K562 (cell line): ENCODE measurements at regions not wholly inside any gene's neighbourhood (a gene's known extent, or its start where the extent isn't known, plus 50 kb on each side); places are given as distances from the start of the nearest gene placed in this dataset.

Source experiments
- ATAC-seq: fragments of 200-7000 bp; cut with Tn5 transposase; 3 replicates; pipeline ENCODE4 v1.9.1; 2020; ENCODE audit warnings: moderate library complexity
- BruUV-seq: library from RNA; stranded (reverse); fragments of 400-500 nt; replicated peaks from 2 replicates; lab custom pipeline; 2021; lab: Mats Ljungman, UMichigan
- CTCF ChIA-PET: fragments of 300-600 bp; formaldehyde crosslinking; extraction: SDS; loops from one replicate; lab custom pipeline; 2021; ENCODE audit warnings: low intra/inter-chr PET ratio; lab: Yijun Ruan, JAX
- POLR2A ChIA-PET: fragments of 300-600, 350-650 bp; sonication (Branson Sonifier 250); formaldehyde crosslinking; extraction: SDS; loops from one replicate; lab custom pipeline; 2021; ENCODE audit warnings: antibody characterized with exemption, inconsistent platforms; lab: Yijun Ruan, JAX
- DNase-seq, 4 experiments: peaks; one replicate each; pipeline versions ENCODE4 v3.0.0 to v3.0.0-alpha.2; 2011 to 2018; ENCODE audit warnings: low spot score in 3 of 4, mixed read lengths in 3 of 4; ENCODE audit errors: extremely low read depth in 1 of 4
- FAIRE-seq: peaks from 2 replicates; lab custom pipeline; 2011; peaks lifted over from hg19 to GRCh38; lab: Jason Lieb, UNC
- H2AFZ ChIP-seq: 2 replicates; pipeline ENCODE4 v1.6.0; 2011; ENCODE audit warnings: low read depth, low read length, control low read depth, inconsistent platforms
- H3K27ac ChIP-seq: fragments of 200-600 bp; 3 replicates; pipeline ENCODE4 v1.8.0; 2011; ENCODE audit warnings: low read depth, mild to moderate bottlenecking, control low read depth, inconsistent platforms, low read length, moderate library complexity, mixed read lengths; ENCODE audit errors: extremely low read depth
- H3K27me3 ChIP-seq, 2 experiments: fragments of 300-600 bp in 1 of 2; 2 replicates in 1 of 2; 3 replicates in 1 of 2; pipeline versions ENCODE4 v1.6.0 to v1.8.0; 2011; ENCODE audit warnings: inconsistent platforms in 2 of 2, low read length in 2 of 2, mild to moderate bottlenecking in 1 of 2, mixed read lengths in 1 of 2, moderate library complexity in 1 of 2; ENCODE audit not compliant: control insufficient read depth in 2 of 2, insufficient read depth in 2 of 2
- H3K36me3 ChIP-seq: fragments of 300-600 bp; 3 replicates; pipeline ENCODE4 v1.8.0; 2011; ENCODE audit warnings: mild to moderate bottlenecking, low read length, inconsistent platforms; ENCODE audit not compliant: control insufficient read depth, insufficient read depth
- H3K4me1 ChIP-seq, 2 experiments: fragments of 200-600 bp in 1 of 2; replicated peaks in 1 of 2; 2 replicates in 1 of 2; 3 replicates in 1 of 2; pipeline versions ENCODE4 v1.5.1 to v1.8.0; 2011; ENCODE audit warnings: inconsistent platforms in 2 of 2, low read length in 2 of 2, mild to moderate bottlenecking in 1 of 2, mixed read lengths in 1 of 2, moderate library complexity in 1 of 2; ENCODE audit not compliant: control insufficient read depth in 2 of 2, insufficient read depth in 2 of 2
- H3K4me2 ChIP-seq: 2 replicates; pipeline ENCODE4 v1.6.1; 2011; ENCODE audit warnings: low read length, control low read depth, inconsistent platforms, mixed read lengths; ENCODE audit not compliant: insufficient read depth
- H3K4me3 ChIP-seq: fragments of 200-600 bp; sonication (generic), shearing (Covaris generic); 2 replicates; pipeline ENCODE4 v1.5.1; 2016; ENCODE audit warnings: control low read depth, inconsistent platforms
- H3K79me2 ChIP-seq: fragments of 200-600 bp; 3 replicates; pipeline ENCODE4 v1.8.0; 2011; ENCODE audit warnings: low read length, inconsistent platforms; ENCODE audit not compliant: control insufficient read depth, insufficient read depth
- H3K9ac ChIP-seq, 2 experiments: 2 replicates each; pipeline versions ENCODE4 v1.6.0 to v1.6.1; 2011; ENCODE audit warnings: low read depth in 2 of 2, low read length in 2 of 2, control low read depth in 1 of 2, inconsistent platforms in 1 of 2, mild to moderate bottlenecking in 1 of 2, mixed read lengths in 1 of 2; ENCODE audit not compliant: insufficient read depth in 1 of 2
- H3K9me1 ChIP-seq: one replicate; pipeline ENCODE4 v1.6.0; 2011; ENCODE audit warnings: inconsistent platforms, mild to moderate bottlenecking, low read length, moderate library complexity; ENCODE audit not compliant: control insufficient read depth, insufficient read depth
- H3K9me3 ChIP-seq: replicated peaks from 2 replicates; pipeline ENCODE4 v1.5.1; 2011; ENCODE audit warnings: low read depth, low read length, inconsistent platforms; ENCODE audit not compliant: control insufficient read depth, insufficient read depth
- H4K20me1 ChIP-seq: replicated peaks from 2 replicates; pipeline ENCODE4 v1.6.1; 2011; ENCODE audit warnings: low read length, inconsistent platforms, mixed read lengths; ENCODE audit not compliant: control insufficient read depth, insufficient read depth
- MAFG ChIP-seq: fragments of 450-650 bp; conservative IDR thresholded peaks from 2 replicates; pipeline ENCODE4 v1.6.1; 2016; ENCODE audit warnings: missing genetic modification characterization, missing compliant biosample characterization
- MECOM ChIP-seq: fragments of 250-450 bp; sonication (Bioruptor Pico); IDR thresholded peaks from 2 replicates; pipeline ENCODE4 v1.8.0; 2022; ENCODE audit warnings: inconsistent platforms
- NFE2 ChIP-seq: IDR thresholded peaks from 2 replicates; pipeline ENCODE4 v1.6.1; 2014; ENCODE audit warnings: antibody characterized with exemption, low read depth
- RBBP5 ChIP-seq: fragments of 200-600 bp; sonication (generic); IDR thresholded peaks from 2 replicates; pipeline ENCODE4 v1.6.1; 2012; ENCODE audit warnings: borderline replicate concordance, mild to moderate bottlenecking, low read length, control low read depth, inconsistent platforms; ENCODE audit not compliant: insufficient read depth, poor library complexity, severe bottlenecking
- RBM34 ChIP-seq: fragments of 200-400 bp; formaldehyde crosslinking; IDR thresholded peaks from 2 replicates; pipeline ENCODE4 v1.6.1; 2018; ENCODE audit warnings: low read length, borderline replicate concordance; ENCODE audit not compliant: insufficient read depth
- RNF219 ChIP-seq: fragments of 250-450 bp; sonication (Bioruptor Pico); IDR thresholded peaks from 2 replicates; pipeline ENCODE4 v1.5.0; 2022; ENCODE audit warnings: mild to moderate bottlenecking
- SNRNP70 ChIP-seq: fragments of 200-400 bp; formaldehyde crosslinking; optimal IDR thresholded peaks from 2 replicates; pipeline ENCODE3; 2017; ENCODE audit warnings: low read depth, low read length
- SOX6 ChIP-seq: fragments of 450-650 bp; IDR thresholded peaks from 2 replicates; pipeline ENCODE4 v1.6.1; 2014; ENCODE audit warnings: mild to moderate bottlenecking
- TBL1XR1 ChIP-seq, 2 experiments: IDR thresholded peaks; 2 replicates each; pipeline ENCODE4 v1.6.1; 2012; ENCODE audit warnings: improper control_type of control experiment in 2 of 2, low read length in 2 of 2, mild to moderate bottlenecking in 1 of 2
- ZBTB1 ChIP-seq: sonication (generic); formaldehyde crosslinking; IDR thresholded peaks from 2 replicates; pipeline ENCODE4 v1.8.1; 2023; ENCODE audit warnings: missing genetic modification reagents, low read depth, mild to moderate bottlenecking, borderline replicate concordance
- ZNF174 ChIP-seq: fragments of 250-450 bp; sonication (Bioruptor Pico); IDR thresholded peaks from 2 replicates; pipeline ENCODE4 v1.4.0; 2020; ENCODE audit warnings: mild to moderate bottlenecking
- ZNF507 ChIP-seq: conservative IDR thresholded peaks from 2 replicates; pipeline ENCODE4 v1.6.1; 2017; ENCODE audit warnings: missing genetic modification characterization, missing compliant biosample characterization
- ZNF778 ChIP-seq: fragments of 450-650 bp; formaldehyde crosslinking; IDR thresholded peaks from 2 replicates; pipeline ENCODE4 v1.4.0; 2020; ENCODE audit warnings: mild to moderate bottlenecking, moderate library complexity
- WGBS: fragments of 100-300 bp; shearing (Covaris generic); methylation state at CpG from one replicate; pipeline ENCODE4 v1.1.6; 2016; ENCODE audit warnings: low coverage, mixed read lengths; ENCODE audit not compliant: insufficient coverage; ENCODE audit errors: missing lambda C conversion rate; 5-methylcytosine and 5-hydroxymethylcytosine counted together
- in situ Hi-C: fragments of 300-500 bp; cut with MboI; formaldehyde crosslinking; loops from 4 replicates; pipeline ENCODE4 v1.15.0; 2018; ENCODE audit warnings: inconsistent platforms, mixed read lengths
- intact Hi-C: fragments of 100-400 bp; cut with micrococcal nuclease; formaldehyde crosslinking; loops from 2 replicates; pipeline ENCODE4 v1.14.2; 2022
- TF ChIP-seq, protein P1 (sequence below): fragments of 450-650 bp; IDR thresholded peaks from 2 replicates; pipeline ENCODE4 v1.6.1; 2017; ENCODE audit warnings: antibody characterized with exemption

DNA sequence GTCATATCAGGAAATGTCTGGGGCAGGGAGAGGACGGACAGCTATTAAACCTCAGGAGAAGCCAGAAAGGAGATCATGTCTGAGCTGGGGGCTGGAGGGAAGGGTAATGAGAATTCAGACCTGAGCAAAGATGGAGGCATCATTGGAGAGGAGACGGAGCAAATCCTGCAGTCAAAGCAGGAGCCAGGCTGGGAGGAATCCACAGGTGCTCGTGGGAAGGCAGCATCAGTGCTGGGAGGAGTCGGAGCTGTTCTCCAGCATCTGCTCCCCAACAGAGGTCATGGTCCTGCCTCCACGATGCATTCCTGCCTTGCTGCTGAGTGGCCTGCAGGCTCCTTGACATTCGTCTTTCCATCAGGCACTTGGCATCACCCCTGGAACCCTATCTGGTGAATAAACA, 148.3 kb upstream of the RAB4A start:
- Histone ChIP-seq H3K4me1 (peaks cover 4 to 5% of the 10 kb centered on the region in 2 experiments; a peak in 2 of 5 replicates), H3K4me3 (no peak overlapping the region), H3K27ac (no peak overlapping the region), H3K9ac (no peak overlapping the region), H3K36me3 (no peaks in the 10 kb centered on the region), H3K9me1 (no peaks in the 10 kb centered on the region), H3K9me3 (no peaks in the 10 kb centered on the region), H2AFZ (no peak overlapping the region), H3K79me2 (no peaks in the 10 kb centered on the region), H3K4me2 (no peak overlapping the region), H4K20me1 (no peaks in the 10 kb centered on the region), H3K27me3 (peaks cover 14 to 65% of the 10 kb centered on the region in 2 experiments)
- CTCF ChIA-PET, result no interaction called here
- ATAC-seq (no peak), DNase-seq (no peak), FAIRE-seq (no peak)
- POLR2A ChIA-PET, result interaction anchor here (0.7 kb wide), 1 partner anchor 30 kb away, joined by 3 read pairs; no protein-coding TSS in a partner anchor
- TF ChIP-seq MAFG (tag), result no peak
- no peak for TF ChIP-seq SOX6
- TF ChIP-seq ZNF174 (CRISPR knock-in tag), result no peak
- no peak for TF ChIP-seq TBL1XR1 (IDR thresholded peaks at IDR 0.05; ENCODE audit: low read length in 2 of 2)
- no peak for TF ChIP-seq MECOM (CRISPR knock-in tag)
- TF ChIP-seq RNF219 (CRISPR knock-in tag), result no peak
- TF ChIP-seq ZNF507 (tag), result no peak
- TF ChIP-seq, protein P1, sequence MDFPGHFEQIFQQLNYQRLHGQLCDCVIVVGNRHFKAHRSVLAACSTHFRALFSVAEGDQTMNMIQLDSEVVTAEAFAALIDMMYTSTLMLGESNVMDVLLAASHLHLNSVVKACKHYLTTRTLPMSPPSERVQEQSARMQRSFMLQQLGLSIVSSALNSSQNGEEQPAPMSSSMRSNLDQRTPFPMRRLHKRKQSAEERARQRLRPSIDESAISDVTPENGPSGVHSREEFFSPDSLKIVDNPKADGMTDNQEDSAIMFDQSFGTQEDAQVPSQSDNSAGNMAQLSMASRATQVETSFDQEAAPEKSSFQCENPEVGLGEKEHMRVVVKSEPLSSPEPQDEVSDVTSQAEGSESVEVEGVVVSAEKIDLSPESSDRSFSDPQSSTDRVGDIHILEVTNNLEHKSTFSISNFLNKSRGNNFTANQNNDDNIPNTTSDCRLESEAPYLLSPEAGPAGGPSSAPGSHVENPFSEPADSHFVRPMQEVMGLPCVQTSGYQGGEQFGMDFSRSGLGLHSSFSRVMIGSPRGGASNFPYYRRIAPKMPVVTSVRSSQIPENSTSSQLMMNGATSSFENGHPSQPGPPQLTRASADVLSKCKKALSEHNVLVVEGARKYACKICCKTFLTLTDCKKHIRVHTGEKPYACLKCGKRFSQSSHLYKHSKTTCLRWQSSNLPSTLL, result no peak
- no peak for TF ChIP-seq RBBP5
- no peak for TF ChIP-seq ZBTB1 (CRISPR knock-in tag)
- TF ChIP-seq NFE2, result no peak
- no peak for TF ChIP-seq ZNF778
- no peak for TF ChIP-seq RBM34
- no peak for TF ChIP-seq SNRNP70
- no TSS peak for BruUV-seq
- in situ Hi-C loops, result no loop called here
- WGBS, result 0% methylated on average over 6 of the region's 6 CpGs
- intact Hi-C loops, result no loop called here
